Panc1 (cell line): ENCODE measurements at regions not wholly inside any gene's neighbourhood (a gene's known extent, or its start where the extent isn't known, plus 50 kb on each side); places are given as distances from the start of the nearest gene placed in this dataset.

Experiments used
- CTCF ChIP-seq: fragments of 450-650 bp; IDR thresholded peaks from 2 replicates; pipeline ENCODE4 v1.5.1; 2017; ENCODE audit warnings: mild to moderate bottlenecking
- POLR2AphosphoS5 ChIP-seq: IDR thresholded peaks from 2 replicates; pipeline ENCODE4 v1.6.1; 2012; ENCODE audit warnings: mild to moderate bottlenecking, low read depth, low read length, moderate library complexity
- REST ChIP-seq, 2 experiments: IDR thresholded peaks; 2 replicates each; pipeline ENCODE4 v1.6.1; 2011 to 2012; ENCODE audit warnings: low read depth in 2 of 2, control low read depth in 1 of 2, low read length in 1 of 2, mild to moderate bottlenecking in 1 of 2, moderate library complexity in 1 of 2; ENCODE audit not compliant: insufficient read depth in 1 of 2
- SIN3A ChIP-seq: IDR thresholded peaks from 2 replicates; pipeline ENCODE4 v1.6.1; 2012; ENCODE audit warnings: low read depth, mild to moderate bottlenecking, low read length, moderate library complexity, borderline replicate concordance; ENCODE audit not compliant: insufficient read depth
- TCF7L2 ChIP-seq: IDR thresholded peaks from 2 replicates; pipeline ENCODE4 v1.6.1; 2011; ENCODE audit warnings: mild to moderate bottlenecking, low read depth, low read length, inconsistent platforms

GRCh38 chr9:90555351-90556057 is 87.1 kb downstream of the DIRAS2 start:
- TF ChIP-seq CTCF (no peak), REST (IDR thresholded peaks at IDR 0.05; ENCODE audit: insufficient read depth in 1 of 2, low read depth in 2 of 2, low read length in 1 of 2) (no peak), TCF7L2 (no peak), POLR2AphosphoS5 (no peak), SIN3A (no peak)
